Stimulated activated memory B cell treated with anti-CD40 and anti-IgM and Interleukin-4, amounts not matched to agents 10 μg/mL and 1 μg/mL and 100 μg/mL, for 72 hours (primary cell): ENCODE measurements at regions not wholly inside any gene's neighbourhood (a gene's known extent, or its start where the extent isn't known, plus 50 kb on each side); places are given as distances from the start of the nearest gene placed in this dataset.
"Not testable (repeated sequence)": the region's sequence is repeated elsewhere in the genome, so short reads cannot be mapped to it uniquely, and the experiment has no call there.

ENCODE experiments used
- ATAC-seq: fragments of 150-1000 bp; cut with Tn5 transposase; 2 replicates; pipeline ENCODE4 v1.10.0; 2021
- H3K27ac Mint-ChIP-seq: one replicate; pipeline ENCODE4 v1.8.0; 2022; ENCODE audit warnings: mild to moderate bottlenecking, mixed read lengths
- H3K27me3 Mint-ChIP-seq: one replicate; pipeline ENCODE4 v1.8.0; 2022; ENCODE audit warnings: mixed read lengths
- H3K36me3 Mint-ChIP-seq: one replicate; pipeline ENCODE4 v1.8.0; 2022; ENCODE audit warnings: mixed read lengths
- H3K4me1 Mint-ChIP-seq: one replicate; pipeline ENCODE4 v1.8.0; 2022; ENCODE audit warnings: mixed read lengths
- H3K4me3 Mint-ChIP-seq: one replicate; pipeline ENCODE4 v1.8.0; 2022; ENCODE audit warnings: mild to moderate bottlenecking, moderate library complexity, mixed read lengths
- H3K9me3 Mint-ChIP-seq: one replicate; pipeline ENCODE4 v1.8.0; 2022; ENCODE audit warnings: mixed read lengths

GRCh38 chr22:34639911-34640310 is 426.0 kb upstream of the ISX start:
- no peak overlapping the region for H3K4me3 Mint-ChIP-seq
- no peak overlapping the region for H3K27ac Mint-ChIP-seq
- no peaks in the 10 kb centered on the region for H3K4me1 Mint-ChIP-seq
- H3K36me3 Mint-ChIP-seq = no peaks in the 10 kb centered on the region
- H3K27me3 Mint-ChIP-seq = no peaks in the 10 kb centered on the region
- no peak for ATAC-seq
- no peaks in the 10 kb centered on the region for H3K9me3 Mint-ChIP-seq

- H3K4me3 Mint-ChIP-seq = no peak overlapping the region
- H3K9me3 Mint-ChIP-seq = no peaks in the 10 kb centered on the region
- no peaks in the 10 kb centered on the region for H3K36me3 Mint-ChIP-seq
- no peaks in the 10 kb centered on the region for H3K27me3 Mint-ChIP-seq
- no peak overlapping the region for H3K27ac Mint-ChIP-seq
- no peak for ATAC-seq
- H3K4me1 Mint-ChIP-seq = no peaks in the 10 kb centered on the region
Observed at GRCh38 chr22:34645375-34645774, 420.6 kb upstream of the ISX start.

- no peaks in the 10 kb centered on the region for H3K27me3 Mint-ChIP-seq
- no peak for ATAC-seq
Observed at GRCh38 chr22:34669001-34669400, 397.0 kb upstream of the ISX start.

DNA sequence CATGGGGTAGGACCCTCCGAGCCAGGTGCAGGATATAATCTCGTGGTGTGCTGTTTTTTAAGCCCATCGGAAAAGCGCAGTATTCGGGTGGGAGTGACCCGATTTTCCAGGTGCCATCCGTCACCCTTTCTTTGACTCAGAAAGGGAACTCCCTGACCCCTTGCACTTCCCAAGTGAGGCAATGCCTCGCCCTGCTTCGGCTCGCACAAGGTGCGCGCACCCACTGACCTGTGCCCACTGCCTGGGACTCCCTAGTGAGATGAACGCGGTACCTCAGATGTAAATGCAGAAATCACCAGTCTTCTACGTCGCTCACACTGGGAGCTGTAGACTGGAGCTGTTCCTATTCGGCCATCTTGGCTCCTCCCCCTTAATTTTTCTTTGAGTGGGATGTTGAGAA is 382.9 kb upstream of the ISX start:
- not testable (repeated sequence) for H3K27ac Mint-ChIP-seq, H3K36me3 Mint-ChIP-seq, H3K27me3 Mint-ChIP-seq, H3K9me3 Mint-ChIP-seq, ATAC-seq, H3K4me3 Mint-ChIP-seq, H3K4me1 Mint-ChIP-seq

More at GRCh38 chr22:34669001-34669400, 397.0 kb upstream of the ISX start:
- H3K4me1 Mint-ChIP-seq = no peaks in the 10 kb centered on the region
- H3K9me3 Mint-ChIP-seq = peaks cover 3% of the 10 kb centered on the region
- H3K36me3 Mint-ChIP-seq = no peaks in the 10 kb centered on the region
- H3K27ac Mint-ChIP-seq = no peak overlapping the region
- H3K4me3 Mint-ChIP-seq = no peak overlapping the region

GRCh38 chr22:34684278-34684677 is 381.7 kb upstream of the ISX start:
- H3K4me3 Mint-ChIP-seq, H3K9me3 Mint-ChIP-seq, H3K36me3 Mint-ChIP-seq, H3K4me1 Mint-ChIP-seq, H3K27me3 Mint-ChIP-seq, ATAC-seq, H3K27ac Mint-ChIP-seq: not testable (repeated sequence)

DNA sequence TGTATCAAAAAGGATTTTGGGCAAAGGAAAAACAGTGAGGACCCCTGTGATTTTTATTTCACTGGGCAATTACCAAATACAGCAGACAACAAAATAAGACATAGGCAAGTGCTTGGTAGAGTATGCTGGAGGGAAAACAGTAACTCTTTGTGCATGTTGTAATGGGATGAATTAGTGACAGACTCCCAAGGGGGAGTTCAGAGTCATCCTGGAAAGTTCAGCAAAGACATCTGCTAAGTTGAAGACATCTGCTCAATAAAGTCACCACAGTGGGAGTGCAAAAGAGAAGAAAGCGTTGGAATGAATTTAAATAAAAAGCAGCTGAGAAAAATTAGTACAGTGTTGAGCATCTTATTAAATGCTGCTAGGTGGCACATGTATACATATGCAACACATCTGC is 378.8 kb upstream of the ISX start:
- Mint-ChIP-seq H3K27ac (no peak overlapping the region), H3K4me3 (no peak overlapping the region), H3K27me3 (no peaks in the 10 kb centered on the region), H3K36me3 (no peaks in the 10 kb centered on the region), H3K9me3 (no peaks in the 10 kb centered on the region), H3K4me1 (no peaks in the 10 kb centered on the region)
- no peak for ATAC-seq

- Mint-ChIP-seq H3K9me3 (no peaks in the 10 kb centered on the region), H3K27ac (no peak overlapping the region), H3K27me3 (no peaks in the 10 kb centered on the region), H3K4me3 (no peak overlapping the region), H3K36me3 (no peaks in the 10 kb centered on the region), H3K4me1 (no peaks in the 10 kb centered on the region)
- ATAC-seq = no peak
Observed at GRCh38 chr22:34688825-34689224, 377.1 kb upstream of the ISX start.

GRCh38 chr22:34696557-34696956 is 369.4 kb upstream of the ISX start:
- ATAC-seq = no peak
- Mint-ChIP-seq H3K4me1 (no peaks in the 10 kb centered on the region), H3K4me3 (no peak overlapping the region), H3K9me3 (peaks cover 3% of the 10 kb centered on the region), H3K27ac (no peak overlapping the region), H3K27me3 (no peaks in the 10 kb centered on the region), H3K36me3 (no peaks in the 10 kb centered on the region)

DNA sequence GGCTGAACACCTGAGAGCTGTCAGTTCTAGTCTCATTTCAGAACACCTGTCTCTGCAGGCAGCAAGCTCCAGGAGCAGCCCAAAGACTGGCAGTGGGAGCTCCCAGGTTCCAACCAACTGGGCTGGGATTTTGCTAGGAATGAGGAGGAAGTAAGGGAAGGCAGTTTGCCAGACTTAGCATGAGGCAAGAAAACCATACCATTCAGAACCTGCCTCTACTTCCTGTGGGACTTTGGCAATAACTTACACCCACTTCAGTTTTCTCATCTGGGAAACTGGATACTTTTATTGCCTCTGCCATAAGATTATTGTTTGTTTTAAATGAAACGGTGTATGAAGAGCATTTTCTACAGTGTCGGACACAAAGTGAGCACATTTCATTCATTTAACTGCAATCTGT is 363.7 kb upstream of the ISX start:
- Mint-ChIP-seq H3K36me3 (no peaks in the 10 kb centered on the region), H3K9me3 (no peaks in the 10 kb centered on the region), H3K27me3 (no peaks in the 10 kb centered on the region), H3K4me3 (no peak overlapping the region), H3K27ac (no peak overlapping the region), H3K4me1 (no peaks in the 10 kb centered on the region)
- no peak for ATAC-seq

DNA sequence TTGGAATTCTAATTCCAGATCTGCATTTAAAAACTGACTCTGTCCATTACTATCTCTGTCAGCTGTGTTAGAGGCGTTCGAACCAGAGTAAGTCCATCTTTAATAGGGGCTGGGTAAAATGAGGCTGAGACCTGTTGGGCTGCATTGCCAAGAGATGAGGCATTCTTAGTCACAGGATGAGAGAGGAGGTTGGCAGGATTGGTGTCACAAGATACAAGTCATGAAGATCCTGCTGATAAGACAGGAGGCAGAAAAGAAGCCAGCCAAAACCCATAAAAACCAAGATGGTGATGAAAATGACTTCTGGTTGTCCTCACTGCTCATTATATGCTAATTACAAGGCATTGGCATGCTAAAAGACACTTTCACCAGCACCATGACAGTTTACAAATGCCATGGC is 356.3 kb upstream of the ISX start:
- Mint-ChIP-seq H3K4me3 (no peak overlapping the region), H3K9me3 (no peaks in the 10 kb centered on the region), H3K27ac (no peak overlapping the region), H3K36me3 (no peaks in the 10 kb centered on the region), H3K4me1 (no peaks in the 10 kb centered on the region), H3K27me3 (no peaks in the 10 kb centered on the region)
- ATAC-seq = no peak

DNA sequence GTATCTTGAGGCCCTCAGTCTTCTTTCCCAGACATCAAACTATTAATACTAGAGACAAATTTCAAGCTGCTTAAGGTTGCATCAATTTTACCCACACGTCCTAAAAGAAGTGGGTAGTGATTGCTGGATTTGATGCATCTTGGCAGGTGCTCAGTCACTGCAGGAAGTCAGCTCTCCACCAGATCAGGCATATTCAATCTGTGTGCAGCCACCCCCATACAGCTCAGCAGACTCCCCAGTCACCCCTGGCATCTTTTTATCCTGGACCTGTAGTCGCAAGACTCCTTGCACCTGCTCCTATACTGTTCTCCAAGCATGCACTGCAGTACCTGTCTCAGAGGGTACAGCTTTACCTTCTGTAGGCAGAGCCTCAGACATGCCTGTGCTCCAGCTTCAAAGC is 343.1 kb upstream of the ISX start:
- Mint-ChIP-seq H3K4me3 (no peak overlapping the region), H3K36me3 (no peaks in the 10 kb centered on the region), H3K27ac (no peak overlapping the region), H3K9me3 (peaks cover 11% of the 10 kb centered on the region), H3K4me1 (no peaks in the 10 kb centered on the region), H3K27me3 (peaks cover 1% of the 10 kb centered on the region)
- ATAC-seq = no peak

GRCh38 chr22:34736081-34736480 is 329.9 kb upstream of the ISX start:
- no peaks in the 10 kb centered on the region for H3K36me3 Mint-ChIP-seq
- no peak overlapping the region for H3K4me3 Mint-ChIP-seq
- peaks cover 5% of the 10 kb centered on the region for H3K9me3 Mint-ChIP-seq
- no peak for ATAC-seq
- H3K27me3 Mint-ChIP-seq = no peaks in the 10 kb centered on the region
- no peaks in the 10 kb centered on the region for H3K4me1 Mint-ChIP-seq
- no peak overlapping the region for H3K27ac Mint-ChIP-seq

DNA sequence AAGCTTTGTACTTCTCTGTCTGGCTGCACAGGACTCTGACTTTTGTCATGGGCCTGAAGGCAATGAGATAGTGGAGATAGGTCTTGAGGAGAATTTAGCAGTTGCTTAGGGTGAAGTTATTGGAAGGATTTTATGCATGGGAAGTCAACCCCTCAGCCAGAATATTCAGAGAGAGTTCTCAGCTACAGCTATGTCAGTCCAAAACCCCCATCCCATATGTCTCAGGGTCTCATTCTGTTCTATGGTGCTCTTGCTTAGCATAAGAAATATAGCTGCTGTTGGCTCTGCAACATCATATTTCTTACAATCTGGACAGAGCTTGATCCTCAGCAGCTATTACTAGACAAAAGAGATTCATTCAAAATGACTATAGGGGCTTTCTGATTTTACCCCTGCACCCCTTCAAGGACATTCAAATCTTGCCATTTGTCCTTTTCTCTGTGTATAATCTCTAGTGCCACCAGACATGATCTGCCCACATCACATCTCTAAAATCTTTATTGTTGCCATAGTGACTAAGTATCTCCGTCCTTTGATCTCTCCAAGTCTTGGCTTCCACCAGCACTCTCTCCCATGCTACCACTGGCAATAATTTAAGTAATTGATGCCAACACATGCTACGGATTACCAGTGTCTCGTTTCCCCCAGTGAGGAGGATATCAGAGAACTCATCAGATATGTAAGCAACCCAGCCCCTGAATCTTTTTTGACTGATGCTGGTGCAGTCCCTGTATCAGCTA is 327.1 kb upstream of the ISX start:
- Mint-ChIP-seq H3K27me3 (no peaks in the 10 kb centered on the region), H3K9me3 (peaks cover 3% of the 10 kb centered on the region), H3K4me1 (no peaks in the 10 kb centered on the region), H3K4me3 (no peak overlapping the region), H3K36me3 (no peaks in the 10 kb centered on the region), H3K27ac (no peak overlapping the region)
- no peak for ATAC-seq

- H3K36me3 Mint-ChIP-seq = no peaks in the 10 kb centered on the region
- H3K4me1 Mint-ChIP-seq = no peaks in the 10 kb centered on the region
- no peaks in the 10 kb centered on the region for H3K9me3 Mint-ChIP-seq
- H3K27me3 Mint-ChIP-seq = no peaks in the 10 kb centered on the region
- ATAC-seq = no peak
- no peak overlapping the region for H3K4me3 Mint-ChIP-seq
- H3K27ac Mint-ChIP-seq = no peak overlapping the region
Observed at GRCh38 chr22:34743110-34743751, 322.7 kb upstream of the ISX start.

DNA sequence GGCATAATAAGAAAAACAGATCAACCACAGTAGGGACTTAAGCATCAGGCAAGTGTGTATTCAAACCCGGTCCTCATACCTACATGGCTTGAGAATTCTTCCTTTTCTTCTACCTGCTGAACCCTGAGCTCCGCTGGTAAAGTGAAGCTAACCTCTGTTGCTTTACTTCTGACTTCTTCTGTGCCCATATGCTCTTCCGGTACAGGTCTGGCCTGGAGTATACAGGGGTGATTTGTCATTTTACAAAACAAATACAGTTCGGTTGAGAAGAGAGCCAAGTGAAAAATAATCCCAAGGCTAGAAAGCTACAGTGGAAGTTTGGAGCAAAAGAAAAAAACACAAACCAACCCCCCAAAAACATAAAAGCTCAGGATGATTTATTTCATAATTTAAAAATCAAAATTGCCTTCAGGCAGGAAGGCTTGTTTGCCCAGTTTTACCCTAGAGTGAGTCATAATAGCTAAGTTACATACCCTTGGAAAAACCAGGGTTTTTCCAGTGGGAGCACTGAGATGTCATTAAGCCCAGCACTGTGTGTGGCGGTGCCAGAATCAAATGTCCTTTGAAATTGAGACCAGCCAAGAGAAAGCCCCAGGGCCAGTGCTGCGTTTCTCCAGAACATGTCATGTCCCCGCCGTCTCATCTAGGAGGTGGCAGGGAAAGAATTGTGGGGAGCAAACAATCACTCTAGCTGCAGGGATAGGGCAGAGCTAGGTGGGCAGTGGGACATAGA is 305.5 kb upstream of the ISX start:
- no peak overlapping the region for H3K4me3 Mint-ChIP-seq
- H3K4me1 Mint-ChIP-seq = no peaks in the 10 kb centered on the region
- ATAC-seq = no peak
- no peaks in the 10 kb centered on the region for H3K9me3 Mint-ChIP-seq
- H3K36me3 Mint-ChIP-seq = no peaks in the 10 kb centered on the region
- no peaks in the 10 kb centered on the region for H3K27me3 Mint-ChIP-seq
- H3K27ac Mint-ChIP-seq = no peak overlapping the region

DNA sequence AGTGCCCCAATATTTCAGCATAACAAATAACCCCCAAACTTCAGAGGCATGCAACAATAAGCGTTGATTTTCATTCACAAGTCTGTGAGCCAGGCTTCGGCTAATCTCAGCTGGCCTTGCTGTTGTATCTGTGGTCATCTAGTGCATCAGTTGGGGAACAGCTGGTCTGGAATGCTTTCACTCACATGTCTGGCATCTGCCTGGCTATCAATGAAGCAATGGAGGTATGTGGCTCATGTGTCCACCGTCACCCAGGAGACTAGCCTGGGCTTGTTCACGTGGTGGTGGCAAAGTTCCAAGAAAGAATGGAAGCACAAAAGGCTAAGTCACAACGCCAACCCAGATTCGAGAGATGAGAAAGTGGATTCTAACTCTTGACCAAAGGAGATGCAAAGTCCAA is 304.8 kb upstream of the ISX start:
- Mint-ChIP-seq H3K4me1 (no peaks in the 10 kb centered on the region), H3K27ac (no peak overlapping the region), H3K27me3 (no peaks in the 10 kb centered on the region), H3K36me3 (no peaks in the 10 kb centered on the region), H3K9me3 (no peaks in the 10 kb centered on the region), H3K4me3 (no peak overlapping the region)
- no peak for ATAC-seq
